ENCODE measurements at regions not wholly inside any gene's neighbourhood (a gene's known extent, or its start where the extent isn't known, plus 50 kb on each side); places are given as distances from the start of the nearest gene placed in this dataset.
A peak's percentile ranks its signal among the peaks of the same experiment; 100 is the strongest.
"Not testable (repeated sequence)": the region's sequence is repeated elsewhere in the genome, so short reads cannot be mapped to it uniquely, and the experiment has no call there.

- Histone ChIP-seq H3K36me3 (ENCODE audit: insufficient read depth, low read length) (no peaks in the 10 kb centered on the region), H3K9ac (ENCODE audit: low read length) (no peak overlapping the region), H3K4me3 (ENCODE audit: low read length) (no peak overlapping the region), H3K79me2 (replicated peaks; ENCODE audit: insufficient read depth, low read length) (no peaks in the 10 kb centered on the region), H3K27me3 (ENCODE audit: insufficient read depth, low read depth, low read length) (no peaks in the 10 kb centered on the region), H3K9me3 (ENCODE audit: low read length) (no peaks in the 10 kb centered on the region), H3K9me2 (ENCODE audit: insufficient read depth, low read length) (no peaks in the 10 kb centered on the region), H3F3A (ENCODE audit: insufficient read depth, low read length, poor library complexity, severe bottlenecking) (no peaks in the 10 kb centered on the region), H3K27ac (ENCODE audit: low read length) (no peak overlapping the region), H2AFZ (ENCODE audit: low read depth, low read length) (no peak overlapping the region), H3K4me2 (ENCODE audit: low read length) (no peak overlapping the region), H4K20me1 (ENCODE audit: insufficient read depth) (no peaks in the 10 kb centered on the region)
- TF ChIP-seq TAF1 (IDR thresholded peaks at IDR 0.05; ENCODE audit: low read depth) (no peak), REST (IDR thresholded peaks at IDR 0.05; ENCODE audit: borderline replicate concordance) (peak; percentile 36), EP300 (conservative IDR thresholded peaks at IDR 0.05; ENCODE audit: poor library complexity, severe bottlenecking) (peak; percentile 98), EZH2 (IDR thresholded peaks at IDR 0.05; ENCODE audit: borderline replicate concordance, insufficient read depth, low read length, poor library complexity, severe bottlenecking) (no peak), POLR2AphosphoS5 (IDR thresholded peaks at IDR 0.05) (peak; percentile 99), RAD21 (conservative IDR thresholded peaks at IDR 0.05) (no peak), SMC3 (conservative IDR thresholded peaks at IDR 0.05; ENCODE audit: poor library complexity) (no peak), MXI1 (conservative IDR thresholded peaks at IDR 0.05; ENCODE audit: poor library complexity, severe bottlenecking) (no peak), CTCF (IDR thresholded peaks at IDR 0.05; ENCODE audit: poor library complexity, severe bottlenecking) (no peak)
Measured at GRCh38 chr3:20997183-20997582, 753.8 kb downstream of the ZNF385D start.

DNA sequence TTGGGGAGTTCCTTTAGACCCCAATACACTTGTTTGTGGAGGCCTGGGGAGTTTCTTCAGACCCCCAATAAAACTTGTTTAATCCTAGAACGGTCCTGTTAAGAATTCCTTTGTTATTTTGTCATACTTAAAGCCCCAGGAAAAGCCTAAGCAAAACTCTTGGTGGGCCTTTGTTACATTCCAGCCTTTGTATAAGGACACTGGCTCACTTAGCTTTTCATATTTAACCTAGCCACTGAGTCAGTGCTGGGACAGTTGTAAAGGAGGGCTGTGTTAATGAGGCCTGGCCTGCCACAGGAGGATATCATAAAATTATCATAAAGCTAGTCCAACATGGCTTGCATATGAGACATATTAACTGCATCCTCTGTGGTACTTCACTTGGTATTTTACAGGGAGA, 760.1 kb downstream of the ZNF385D start:
- Histone ChIP-seq H3K9me2 (ENCODE audit: insufficient read depth, low read length) (no peaks in the 10 kb centered on the region), H3K79me2 (replicated peaks; ENCODE audit: insufficient read depth, low read length) (no peaks in the 10 kb centered on the region), H3K27me3 (ENCODE audit: insufficient read depth, low read depth, low read length) (no peaks in the 10 kb centered on the region), H3K9me3 (ENCODE audit: low read length) (no peaks in the 10 kb centered on the region), H3K4me2 (ENCODE audit: low read length) (no peak overlapping the region), H3F3A (ENCODE audit: insufficient read depth, low read length, poor library complexity, severe bottlenecking) (no peaks in the 10 kb centered on the region), H3K4me3 (ENCODE audit: low read length) (no peak overlapping the region), H3K36me3 (ENCODE audit: insufficient read depth, low read length) (no peaks in the 10 kb centered on the region), H2AFZ (ENCODE audit: low read depth, low read length) (no peak overlapping the region), H4K20me1 (ENCODE audit: insufficient read depth) (no peaks in the 10 kb centered on the region), H3K9ac (ENCODE audit: low read length) (no peak overlapping the region), H3K27ac (ENCODE audit: low read length) (no peak overlapping the region)
- TF ChIP-seq SMC3 (conservative IDR thresholded peaks at IDR 0.05; ENCODE audit: poor library complexity) (no peak), POLR2AphosphoS5 (IDR thresholded peaks at IDR 0.05) (no peak), REST (IDR thresholded peaks at IDR 0.05; ENCODE audit: borderline replicate concordance) (no peak)

DNA sequence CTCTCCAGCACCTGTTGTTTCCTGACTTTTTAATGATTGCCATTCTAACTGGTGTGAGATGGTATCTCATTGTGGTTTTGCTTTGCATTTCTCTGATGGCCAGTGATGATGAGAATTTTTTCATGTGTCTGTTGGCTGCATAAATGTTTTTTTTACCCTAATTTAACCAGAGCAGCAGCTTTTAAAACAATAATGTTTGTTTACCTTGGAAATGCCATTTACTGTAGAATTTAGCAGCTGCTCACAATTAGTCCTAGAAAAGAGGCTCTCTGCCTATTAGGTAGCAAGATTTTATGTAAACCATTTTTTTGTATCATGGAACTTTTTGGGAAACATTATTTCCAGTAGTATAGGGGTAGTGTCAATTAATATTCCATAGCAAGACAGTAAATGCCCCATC, 761.4 kb downstream of the ZNF385D start:
- H3K9me2 ChIP-seq (ENCODE audit: insufficient read depth, low read length); H3K9me3 ChIP-seq (ENCODE audit: low read length); H3K27ac ChIP-seq (ENCODE audit: low read length); H3K79me2 ChIP-seq (replicated peaks; ENCODE audit: insufficient read depth, low read length); H3K4me2 ChIP-seq (ENCODE audit: low read length); H3K36me3 ChIP-seq (ENCODE audit: insufficient read depth, low read length); H2AFZ ChIP-seq (ENCODE audit: low read depth, low read length); H3K9ac ChIP-seq (ENCODE audit: low read length); H4K20me1 ChIP-seq (ENCODE audit: insufficient read depth); H3K4me3 ChIP-seq (ENCODE audit: low read length); H3K27me3 ChIP-seq (ENCODE audit: insufficient read depth, low read depth, low read length); H3F3A ChIP-seq (ENCODE audit: insufficient read depth, low read length, poor library complexity, severe bottlenecking): not testable (repeated sequence)

Data from neural cell (in vitro differentiated cells).